Stimulated activated CD4-positive, alpha-beta T cell treated with anti-CD3 and anti-CD28 coated beads, Interleukin-4, amount 100 ng/mL, for 4 hours (primary cell): ENCODE measurements at regions not wholly inside any gene's neighbourhood (a gene's known extent, or its start where the extent isn't known, plus 50 kb on each side); places are given as distances from the start of the nearest gene placed in this dataset.

Experiments used
- DNase-seq, 2 experiments: peaks; one replicate each; pipeline ENCODE4 v3.0.0-alpha.2; 2020

DNA sequence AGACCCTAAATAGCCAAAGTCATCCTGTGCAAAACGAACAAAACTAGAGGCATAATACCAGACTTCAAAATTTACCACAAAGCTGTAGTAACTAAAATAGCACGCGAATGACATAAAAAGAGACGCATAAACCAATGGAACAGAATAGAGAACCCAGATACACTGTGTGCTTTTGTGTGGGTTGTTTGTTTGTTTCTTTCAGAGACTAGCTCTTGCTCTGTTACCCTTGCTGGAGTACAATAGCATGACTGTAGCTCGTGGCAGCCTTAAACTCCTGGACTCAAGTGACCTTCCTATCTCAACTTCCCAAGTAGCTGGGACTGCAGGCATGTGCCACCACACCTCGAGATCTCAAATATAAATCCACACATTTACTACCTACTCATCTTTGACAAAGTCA, 1314.6 kb upstream of the GBE1 start:
- no peak for DNase-seq

DNA sequence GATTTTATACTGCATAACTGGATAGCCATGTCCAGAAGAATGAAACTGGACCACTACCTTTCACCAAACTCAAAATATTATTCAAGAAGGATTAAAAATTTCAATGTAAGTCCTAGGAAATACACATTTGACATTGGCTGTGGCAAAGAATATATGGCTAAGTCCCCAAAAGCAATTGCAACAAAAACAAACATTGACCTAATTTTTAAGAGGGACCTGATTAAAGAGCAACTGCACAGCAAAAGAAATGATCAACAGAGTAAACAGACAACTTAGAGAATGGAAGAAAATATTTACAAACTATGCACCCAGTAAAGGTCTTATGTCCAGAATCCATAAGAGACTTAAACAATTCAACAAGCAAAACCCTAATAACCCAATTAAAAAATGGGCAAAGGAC, 1313.0 kb upstream of the GBE1 start:
- DNase-seq, result no peak

DNA sequence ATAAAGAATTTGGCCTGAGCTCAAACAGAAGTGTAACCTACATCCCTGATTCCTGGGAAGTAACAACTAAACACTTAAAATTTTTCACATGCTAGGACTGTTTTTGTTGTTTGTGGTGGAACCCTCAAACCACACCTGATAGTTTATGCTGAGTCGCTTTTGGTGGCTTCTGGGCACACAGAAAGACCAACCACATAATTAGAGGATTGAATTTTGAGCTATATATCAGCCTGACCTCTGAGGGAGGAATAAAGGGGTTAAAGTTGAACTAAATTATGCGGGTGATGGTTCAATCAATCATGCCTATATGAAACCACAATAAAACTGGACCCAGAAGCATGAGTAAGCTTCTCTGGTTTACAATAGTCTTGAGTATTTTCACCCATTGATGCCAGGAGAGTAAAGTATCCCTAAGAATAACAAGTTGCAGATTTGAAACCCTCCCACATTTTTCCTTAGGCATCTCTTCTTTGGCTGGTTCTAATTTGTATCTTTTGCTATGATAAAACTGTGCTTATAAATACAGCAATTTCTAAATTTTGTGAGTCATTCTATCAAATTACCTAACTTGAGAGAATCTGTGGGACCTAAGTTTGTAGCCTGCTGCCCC, 1304.5 kb upstream of the GBE1 start:
- no peak for DNase-seq

DNA sequence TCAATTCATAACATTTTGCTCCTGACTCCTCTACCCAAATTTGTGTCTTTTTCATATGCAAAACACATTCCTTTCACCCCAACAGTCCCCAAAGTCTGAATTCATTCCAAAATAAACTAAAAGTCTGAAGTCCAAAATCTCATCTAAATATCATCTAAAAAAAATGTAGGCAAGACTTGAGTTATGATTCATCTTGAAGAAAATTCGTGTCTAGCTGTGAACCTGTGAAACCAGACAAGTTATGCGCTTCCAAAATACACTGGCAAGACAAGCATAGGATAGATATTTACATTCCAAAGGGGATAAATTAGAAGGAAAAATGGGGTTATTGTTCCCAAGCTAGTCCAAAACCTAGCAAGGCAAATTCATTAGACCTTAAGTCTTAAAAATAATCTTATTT, 1302.0 kb upstream of the GBE1 start:
- DNase-seq, result no peak

DNA sequence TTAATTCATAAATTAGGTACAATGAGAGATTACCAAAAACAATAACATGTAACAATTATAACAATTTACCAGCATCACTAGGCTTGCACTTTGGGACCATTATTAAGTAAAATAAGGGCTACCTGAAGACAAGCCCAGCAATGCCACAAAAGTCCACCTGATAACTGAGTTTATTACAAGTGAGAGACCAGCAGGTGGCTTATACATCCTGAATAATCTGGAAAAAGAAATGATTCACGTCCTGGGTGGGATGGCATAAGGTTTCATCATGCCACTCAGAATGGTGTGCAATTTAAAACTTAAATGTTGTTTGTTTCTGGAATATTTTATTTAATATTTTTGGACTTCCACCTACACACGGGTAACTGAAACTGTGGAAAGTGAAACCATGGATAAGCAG, 1287.1 kb upstream of the GBE1 start:
- no peak for DNase-seq

DNA sequence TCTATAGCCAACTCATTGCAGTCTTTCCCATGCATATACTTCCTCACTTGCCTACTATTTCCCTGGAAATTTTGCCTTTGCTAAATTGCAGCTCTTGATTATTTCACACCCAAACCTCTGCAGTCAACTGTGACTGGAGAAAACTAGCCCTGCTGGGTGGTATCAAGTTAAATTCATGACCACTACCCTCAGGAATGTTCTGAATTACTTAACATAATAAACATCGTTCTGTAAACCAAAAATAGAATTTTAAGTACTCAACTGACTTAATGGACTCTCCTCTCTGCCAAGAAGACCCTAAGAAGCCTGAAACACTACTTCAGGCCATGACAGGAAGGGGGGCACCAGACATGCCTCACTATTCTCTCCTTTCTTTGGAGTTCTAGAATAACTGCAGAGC, 1278.0 kb upstream of the GBE1 start:
- no peak for DNase-seq

DNA sequence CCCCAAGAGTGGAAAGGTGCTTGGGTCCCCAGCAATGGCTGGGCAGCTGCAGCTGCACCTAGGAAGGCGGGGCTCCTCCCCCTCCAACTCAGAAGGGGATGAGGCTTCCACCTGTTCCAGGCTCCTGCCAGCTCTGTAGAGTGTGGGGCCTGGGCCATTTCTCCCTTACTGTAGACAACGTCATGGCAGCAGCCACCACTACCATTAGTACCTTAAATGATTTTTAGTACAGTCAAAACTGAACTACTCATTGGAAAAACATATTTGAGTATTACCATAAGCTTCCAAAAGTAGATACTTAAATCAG, 1274.2 kb upstream of the GBE1 start:
- no peak for DNase-seq

DNA sequence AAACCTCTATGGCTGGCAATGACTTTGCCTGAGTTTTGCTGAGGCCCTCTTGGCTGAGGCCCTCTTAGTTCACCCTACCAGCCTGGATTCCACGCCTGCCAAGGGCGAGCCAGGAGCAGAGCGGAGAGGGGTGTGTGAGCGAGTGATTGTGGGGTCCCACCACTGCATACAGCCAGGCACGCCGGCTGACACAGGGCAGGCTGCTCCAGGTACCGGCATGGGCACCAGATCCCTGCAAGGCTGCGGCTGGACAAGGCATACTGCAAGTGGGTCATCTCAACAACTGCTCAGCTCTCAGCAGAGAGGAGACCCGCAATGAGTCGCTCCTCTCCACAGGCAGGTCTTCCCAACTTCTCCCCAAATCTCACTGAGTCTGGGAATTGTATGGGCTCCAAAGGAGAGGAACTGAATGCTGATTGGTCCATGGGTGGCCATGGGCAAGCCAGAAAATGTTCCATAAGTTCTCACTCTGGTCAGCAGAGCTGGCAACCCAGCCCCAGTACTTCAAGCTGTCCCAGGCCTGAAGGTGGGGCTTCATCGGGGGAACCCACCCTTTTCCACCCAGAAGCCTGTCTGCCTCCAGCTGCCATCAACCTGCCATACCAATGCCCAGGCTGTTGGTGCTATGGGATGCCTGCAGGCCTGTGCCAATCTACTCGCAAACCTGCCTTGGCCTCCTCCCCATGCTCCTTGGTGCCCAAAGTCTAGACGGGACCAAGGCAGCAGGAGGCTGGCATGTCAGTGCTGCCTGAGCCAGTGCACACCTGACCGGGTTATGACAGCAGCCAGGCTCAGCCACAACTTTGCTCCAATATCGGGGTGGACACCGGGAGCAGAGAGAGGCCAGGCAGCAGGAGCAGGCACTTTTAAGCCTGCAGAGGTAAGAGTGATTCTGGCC, 1273.6 kb upstream of the GBE1 start:
- no peak for DNase-seq

DNA sequence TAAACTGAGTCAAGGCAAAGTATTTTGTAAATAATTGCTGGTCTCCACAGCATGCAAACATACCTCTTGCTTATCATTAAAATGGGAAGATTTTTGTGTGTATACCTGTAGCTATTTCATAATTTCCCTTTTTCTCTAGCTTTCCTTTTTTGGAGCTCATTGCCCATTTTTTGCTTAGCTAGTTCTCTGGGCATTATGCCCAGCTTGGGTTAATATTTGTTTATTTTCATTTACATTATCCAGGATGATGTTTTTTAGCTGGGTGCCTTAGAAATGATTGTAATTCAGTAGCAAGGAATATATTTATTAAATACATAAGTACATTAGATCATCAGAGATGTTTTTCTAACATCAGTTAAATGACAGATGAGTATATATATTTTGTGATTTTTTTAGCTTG, 1271.7 kb upstream of the GBE1 start:
- DNase-seq, result no peak

DNA sequence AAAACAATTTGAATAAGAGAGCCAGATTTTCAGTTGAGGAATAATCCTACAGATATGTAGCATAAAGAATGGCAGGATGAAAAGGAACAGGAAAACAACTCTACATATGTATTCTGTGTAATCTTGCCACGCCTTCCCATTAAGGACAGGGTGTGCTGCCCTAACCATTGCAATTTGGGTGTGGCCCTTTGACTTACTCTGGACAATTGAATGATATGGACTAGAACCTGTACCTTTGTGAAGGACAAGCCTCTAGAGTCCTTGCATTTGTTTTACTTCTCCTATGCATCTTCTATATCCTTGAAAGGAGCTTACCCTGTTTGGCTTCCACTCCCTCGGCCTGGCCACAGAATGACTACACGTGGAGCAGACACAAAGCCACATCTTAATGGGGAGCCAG, 1261.6 kb upstream of the GBE1 start:
- no peak for DNase-seq

DNA sequence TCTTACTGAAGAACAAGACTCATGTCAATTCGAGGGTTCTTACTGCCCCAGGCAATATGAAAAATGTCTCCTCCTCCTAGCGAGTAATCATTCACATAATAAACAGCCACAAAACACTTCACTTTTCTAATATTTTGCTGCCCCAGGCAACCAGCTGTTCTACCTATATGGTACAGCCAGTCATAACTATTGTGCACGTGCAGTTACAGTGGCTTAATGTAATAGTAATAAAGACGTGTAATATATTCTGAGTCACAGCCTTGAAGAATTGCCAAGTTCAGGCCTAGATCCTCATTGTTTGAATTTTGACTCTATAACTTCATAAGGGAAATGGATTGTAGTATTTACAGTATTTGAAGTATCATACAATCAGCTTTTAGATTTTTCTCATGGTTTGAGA, 1250.0 kb upstream of the GBE1 start:
- no peak for DNase-seq

DNA sequence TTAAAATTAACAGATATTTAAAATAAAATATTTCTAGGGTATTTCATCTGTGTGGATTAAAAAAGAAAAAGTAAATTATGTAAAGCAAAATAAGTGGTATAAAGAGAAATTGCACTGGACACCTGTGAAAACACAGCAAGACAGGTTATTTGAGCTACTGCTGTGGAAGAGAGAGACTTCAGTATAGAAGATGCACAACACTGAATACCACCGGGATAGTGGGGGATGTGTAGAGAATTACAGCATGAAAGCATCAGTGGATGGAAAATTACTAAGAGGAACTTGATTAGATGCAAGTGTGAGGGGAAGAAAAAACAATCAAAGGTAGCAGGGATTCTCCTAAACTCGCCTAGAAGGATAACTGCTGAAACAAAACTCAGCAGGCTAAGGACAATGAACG, 1242.5 kb upstream of the GBE1 start:
- DNase-seq, result no peak

DNA sequence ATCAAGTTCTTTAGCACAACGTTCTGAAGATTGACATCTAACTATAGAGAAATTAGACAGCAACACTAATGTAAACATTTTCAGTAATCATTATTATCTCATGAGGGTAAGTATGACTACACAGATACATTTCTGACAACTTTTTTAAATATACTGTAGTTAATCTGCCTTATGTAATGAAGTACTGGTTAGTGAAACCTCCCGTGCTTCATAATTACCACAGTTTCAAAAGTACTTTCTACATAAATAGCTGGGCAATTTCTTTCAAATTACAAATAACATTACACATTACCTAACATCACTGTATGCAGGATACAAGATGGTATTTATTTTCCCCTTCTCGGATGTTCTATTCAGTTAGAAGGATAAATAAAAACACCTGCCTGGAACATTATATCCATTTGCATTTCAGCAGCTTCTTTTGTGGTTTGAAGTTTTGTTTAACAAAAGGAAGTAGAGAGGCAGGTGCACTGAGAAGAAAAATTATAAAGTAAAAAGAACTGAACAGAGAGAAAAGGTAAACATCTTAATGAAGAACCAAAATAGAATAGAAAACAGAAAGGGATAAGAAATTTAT, 1241.5 kb upstream of the GBE1 start:
- no peak for DNase-seq

DNA sequence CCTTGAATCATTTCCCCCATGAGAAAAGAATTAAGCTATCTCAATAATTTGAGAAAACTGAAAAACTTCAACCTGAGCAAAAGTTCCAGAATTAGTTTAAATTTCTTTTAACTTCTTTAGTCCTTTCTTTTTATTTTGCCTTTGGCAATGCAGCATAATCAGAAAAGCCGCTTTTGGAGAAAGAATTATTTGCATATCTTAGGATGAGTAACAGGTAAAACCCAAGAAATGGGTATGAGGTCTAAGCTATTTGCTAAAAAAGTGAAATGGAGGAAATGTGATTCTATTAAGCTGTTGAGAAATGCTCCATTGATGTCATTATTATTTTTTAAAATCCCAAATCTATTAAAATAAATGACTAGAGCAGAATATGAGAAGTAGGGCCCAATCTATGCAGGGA, 1238.3 kb upstream of the GBE1 start:
- DNase-seq, result no peak

DNA sequence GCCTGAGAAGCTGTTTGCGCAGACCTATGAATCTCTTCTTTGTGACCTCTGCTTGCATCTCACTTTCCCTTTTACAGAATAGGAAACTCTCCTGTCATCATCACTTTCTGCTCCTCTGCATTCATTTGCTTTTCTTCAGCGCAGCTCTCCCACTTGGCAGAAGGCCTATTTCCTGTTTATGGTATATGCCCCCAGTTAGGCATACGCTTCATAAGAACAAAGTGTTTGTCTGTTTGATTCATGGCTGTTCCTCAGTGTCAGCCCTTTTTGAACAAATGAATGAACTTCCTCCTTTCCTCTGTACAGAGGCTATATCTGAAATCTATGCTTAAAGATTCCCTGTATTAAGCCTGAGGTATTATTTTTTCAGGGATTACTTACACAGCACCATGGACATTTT, 1216.9 kb upstream of the GBE1 start:
- DNase-seq, result no peak

DNA sequence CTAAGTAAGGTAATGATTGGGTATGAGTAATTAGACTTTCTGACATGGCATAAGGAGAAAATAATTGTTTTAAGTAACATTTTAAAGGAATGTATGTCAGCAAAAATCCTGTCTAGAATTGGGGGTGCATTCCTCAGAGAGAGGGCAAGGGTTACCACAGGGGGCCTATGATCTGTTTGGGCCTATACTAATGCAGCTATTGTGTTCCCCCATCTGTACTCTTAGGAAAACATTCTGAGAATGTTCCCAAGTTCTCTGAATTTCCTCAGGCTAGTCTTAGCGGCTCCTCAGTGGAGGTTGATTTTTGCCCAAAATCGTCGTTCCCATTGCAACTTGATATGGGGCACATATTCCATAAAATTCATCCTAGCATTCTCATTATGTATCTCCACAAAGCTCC, 1216.4 kb upstream of the GBE1 start:
- DNase-seq, result no peak

DNA sequence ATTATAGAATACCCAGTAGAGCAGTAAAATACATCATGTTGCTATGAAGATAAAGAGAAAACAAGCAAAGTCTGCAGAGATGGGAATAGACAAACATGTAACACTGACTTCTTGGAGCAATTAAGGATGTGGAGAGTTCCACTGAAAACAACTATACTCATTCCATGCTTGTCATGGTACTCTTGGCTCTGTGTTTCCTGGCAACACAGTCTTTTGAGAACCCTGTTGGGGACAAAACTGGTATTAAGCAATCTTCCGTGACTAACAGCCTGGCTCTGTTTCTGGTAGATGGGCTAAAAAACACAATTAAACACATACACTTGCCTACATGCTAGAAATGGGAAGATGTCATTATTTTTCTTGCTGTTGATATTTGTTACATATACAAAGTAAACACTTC, 1212.3 kb upstream of the GBE1 start:
- no peak for DNase-seq

DNA sequence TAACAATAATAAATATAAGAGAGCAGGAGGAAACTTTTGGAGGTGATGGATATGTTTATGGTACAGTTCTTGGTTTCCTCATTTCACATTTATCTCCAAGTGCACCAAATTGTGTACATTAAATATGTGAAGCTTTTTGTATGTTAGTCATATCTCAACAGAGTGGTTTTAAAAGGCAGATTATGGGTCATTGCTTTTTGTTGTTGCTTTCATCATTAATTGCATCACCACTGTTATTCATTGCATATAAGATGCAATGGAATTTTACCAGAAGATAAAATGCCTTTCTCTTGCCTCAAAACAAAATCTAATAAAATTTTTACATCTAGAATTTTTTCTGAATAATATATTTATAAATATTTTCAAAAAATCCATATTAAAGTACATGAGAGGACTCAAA, 1198.9 kb upstream of the GBE1 start:
- DNase-seq, result no peak

DNA sequence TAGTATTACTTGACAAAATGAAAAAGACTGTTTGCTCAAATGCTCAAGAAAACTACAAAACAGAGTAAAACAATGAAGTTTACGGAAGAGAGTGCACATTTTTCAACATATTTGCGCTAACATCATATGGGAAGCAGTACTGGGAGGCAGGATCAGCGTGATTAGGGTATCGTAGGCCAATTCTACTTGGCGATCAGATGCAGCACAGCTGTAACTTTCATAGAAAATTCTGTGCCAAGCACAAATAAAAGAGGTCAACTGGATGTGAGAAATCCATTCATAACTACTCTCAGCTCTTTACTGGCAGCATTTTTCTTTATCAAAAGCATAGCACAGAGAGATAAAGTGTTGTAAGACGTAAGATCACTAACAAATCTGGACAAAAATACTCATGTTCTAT, 1196.3 kb upstream of the GBE1 start:
- DNase-seq, result no peak

DNA sequence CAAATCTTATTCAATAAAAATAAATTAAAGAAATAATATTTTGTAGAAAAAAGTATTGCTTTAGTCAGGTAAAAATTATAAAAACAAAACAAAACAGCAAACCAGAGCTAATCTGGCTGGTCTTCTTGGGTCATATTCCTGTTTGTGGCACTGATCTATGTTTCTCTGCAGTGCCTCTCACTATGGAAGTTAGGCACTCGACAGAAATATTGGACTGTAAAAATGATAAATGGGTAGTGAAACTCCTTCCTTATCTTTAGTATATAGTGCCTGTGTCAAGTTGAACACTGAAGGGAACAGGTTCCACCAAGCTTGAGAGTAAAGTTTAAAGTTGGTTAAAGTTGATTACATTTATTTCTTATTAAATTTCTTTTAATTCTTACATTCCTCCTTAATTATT, 1195.6 kb upstream of the GBE1 start:
- no peak for DNase-seq

DNA sequence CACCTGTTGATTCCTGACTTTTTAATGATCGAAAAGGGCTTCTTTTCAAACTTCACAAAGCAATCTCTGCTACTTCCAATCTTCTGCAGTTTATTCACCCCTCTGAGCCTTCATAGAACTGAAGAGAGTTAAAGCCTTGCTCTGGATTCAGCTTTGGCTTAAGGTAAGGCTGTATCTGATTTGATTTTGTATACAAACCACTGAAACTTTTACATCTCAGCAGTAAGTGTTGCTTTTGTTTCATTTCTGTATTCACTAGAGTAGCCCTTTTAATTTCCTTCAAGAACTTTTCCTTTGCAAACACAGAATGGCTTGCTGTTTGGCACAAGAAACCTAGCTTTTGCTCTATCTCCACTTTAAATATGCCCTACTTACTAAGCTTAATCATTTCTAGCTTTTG, 1193.0 kb upstream of the GBE1 start:
- no peak for DNase-seq

DNA sequence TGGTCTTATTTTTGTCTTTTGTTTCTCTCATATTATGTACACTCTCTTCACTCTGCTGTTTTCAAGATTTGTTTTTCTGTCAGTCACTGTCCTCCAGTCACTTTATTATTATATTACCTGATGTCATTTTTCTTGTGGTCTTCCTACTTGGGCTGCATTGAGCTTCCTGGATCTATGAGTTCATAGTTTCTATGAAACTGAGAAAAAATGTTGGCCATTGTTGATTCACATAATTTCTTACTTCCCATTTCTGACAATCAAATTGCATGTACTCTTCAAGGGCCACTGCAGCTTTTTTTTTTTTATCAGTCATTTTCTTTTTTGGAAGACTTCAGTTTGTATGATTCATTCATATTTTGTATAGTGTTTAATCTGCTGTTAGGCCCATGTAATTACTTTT, 1180.6 kb upstream of the GBE1 start:
- DNase-seq, result no peak

DNA sequence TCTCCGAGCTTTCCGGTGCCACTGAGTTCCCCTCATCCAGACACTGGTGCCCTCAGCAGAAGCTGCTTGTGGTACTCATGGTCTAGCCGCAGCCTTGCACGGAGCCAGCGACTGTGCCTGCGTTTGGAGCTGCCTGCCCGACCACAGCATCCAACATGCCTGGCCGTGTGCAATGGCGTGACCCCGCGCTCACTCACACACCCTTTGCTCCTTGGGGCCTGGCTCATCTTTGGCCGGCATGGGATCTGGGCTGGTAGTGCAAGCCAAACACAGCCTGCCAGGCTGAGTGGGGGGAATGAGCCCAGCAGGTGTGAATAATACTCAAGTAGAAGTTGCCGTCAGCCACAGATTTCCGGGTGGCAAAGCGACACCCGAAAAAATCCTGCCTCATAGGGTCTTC, 1178.7 kb upstream of the GBE1 start:
- DNase-seq, result no peak

DNA sequence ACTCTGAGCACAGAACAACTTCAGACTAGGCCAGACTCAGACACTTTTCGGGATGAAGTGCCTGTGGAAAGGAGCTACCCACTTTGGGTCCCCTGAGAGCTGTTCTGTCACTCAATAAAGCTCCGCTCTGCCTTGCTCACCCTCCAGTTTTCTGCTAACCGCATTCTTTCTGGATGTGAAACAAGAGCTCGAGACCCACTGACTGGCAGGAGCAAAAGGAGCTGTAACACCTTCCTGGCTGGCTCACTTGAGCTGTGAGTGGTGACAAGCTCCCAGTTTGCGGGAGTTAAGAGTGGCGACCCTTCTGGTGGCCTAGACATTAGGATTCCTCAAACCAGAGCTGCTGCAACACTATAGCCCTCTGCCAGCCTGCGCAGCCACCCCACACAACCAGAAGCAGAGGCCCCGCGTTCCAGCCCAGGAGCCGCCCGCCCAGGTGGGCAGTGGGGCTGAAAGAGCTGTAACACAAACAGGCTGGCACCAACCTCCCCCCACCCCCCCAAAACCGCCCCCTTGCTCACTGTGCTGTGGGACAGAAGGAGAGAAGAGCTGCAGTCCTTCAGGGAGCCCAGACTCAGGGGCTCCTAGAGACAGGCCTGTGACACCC, 1178.1 kb upstream of the GBE1 start:
- no peak for DNase-seq
